K562 (cell line): ENCODE measurements at regions not wholly inside any gene's neighbourhood (a gene's known extent, or its start where the extent isn't known, plus 50 kb on each side); places are given as distances from the start of the nearest gene placed in this dataset.

Experiments
- ATAC-seq: fragments of 200-7000 bp; cut with Tn5 transposase; 3 replicates; pipeline ENCODE4 v1.9.1; 2020; ENCODE audit warnings: moderate library complexity
- BruUV-seq: library from RNA; stranded (reverse); fragments of 400-500 nt; replicated peaks from 2 replicates; lab custom pipeline; 2021; lab: Mats Ljungman, UMichigan
- CTCF ChIA-PET: fragments of 300-600 bp; formaldehyde crosslinking; extraction: SDS; loops from one replicate; lab custom pipeline; 2021; ENCODE audit warnings: low intra/inter-chr PET ratio; lab: Yijun Ruan, JAX
- POLR2A ChIA-PET: fragments of 300-600, 350-650 bp; sonication (Branson Sonifier 250); formaldehyde crosslinking; extraction: SDS; loops from one replicate; lab custom pipeline; 2021; ENCODE audit warnings: antibody characterized with exemption, inconsistent platforms; lab: Yijun Ruan, JAX
- DNase-seq, 4 experiments: peaks; one replicate each; pipeline versions ENCODE4 v3.0.0 to v3.0.0-alpha.2; 2011 to 2018; ENCODE audit warnings: low spot score in 3 of 4, mixed read lengths in 3 of 4; ENCODE audit errors: extremely low read depth in 1 of 4
- FAIRE-seq: peaks from 2 replicates; lab custom pipeline; 2011; peaks lifted over from hg19 to GRCh38; lab: Jason Lieb, UNC
- H2AFZ ChIP-seq: 2 replicates; pipeline ENCODE4 v1.6.0; 2011; ENCODE audit warnings: low read depth, low read length, control low read depth, inconsistent platforms
- H3K27ac ChIP-seq: fragments of 200-600 bp; 3 replicates; pipeline ENCODE4 v1.8.0; 2011; ENCODE audit warnings: low read depth, mild to moderate bottlenecking, control low read depth, inconsistent platforms, low read length, moderate library complexity, mixed read lengths; ENCODE audit errors: extremely low read depth
- H3K27me3 ChIP-seq, 2 experiments: fragments of 300-600 bp in 1 of 2; 2 replicates in 1 of 2; 3 replicates in 1 of 2; pipeline versions ENCODE4 v1.6.0 to v1.8.0; 2011; ENCODE audit warnings: inconsistent platforms in 2 of 2, low read length in 2 of 2, mild to moderate bottlenecking in 1 of 2, mixed read lengths in 1 of 2, moderate library complexity in 1 of 2; ENCODE audit not compliant: control insufficient read depth in 2 of 2, insufficient read depth in 2 of 2
- H3K36me3 ChIP-seq: fragments of 300-600 bp; 3 replicates; pipeline ENCODE4 v1.8.0; 2011; ENCODE audit warnings: mild to moderate bottlenecking, low read length, inconsistent platforms; ENCODE audit not compliant: control insufficient read depth, insufficient read depth
- H3K4me1 ChIP-seq, 2 experiments: fragments of 200-600 bp in 1 of 2; replicated peaks in 1 of 2; 2 replicates in 1 of 2; 3 replicates in 1 of 2; pipeline versions ENCODE4 v1.5.1 to v1.8.0; 2011; ENCODE audit warnings: inconsistent platforms in 2 of 2, low read length in 2 of 2, mild to moderate bottlenecking in 1 of 2, mixed read lengths in 1 of 2, moderate library complexity in 1 of 2; ENCODE audit not compliant: control insufficient read depth in 2 of 2, insufficient read depth in 2 of 2
- H3K4me2 ChIP-seq: 2 replicates; pipeline ENCODE4 v1.6.1; 2011; ENCODE audit warnings: low read length, control low read depth, inconsistent platforms, mixed read lengths; ENCODE audit not compliant: insufficient read depth
- H3K4me3 ChIP-seq: fragments of 200-600 bp; sonication (generic), shearing (Covaris generic); 2 replicates; pipeline ENCODE4 v1.5.1; 2016; ENCODE audit warnings: control low read depth, inconsistent platforms
- H3K79me2 ChIP-seq: fragments of 200-600 bp; 3 replicates; pipeline ENCODE4 v1.8.0; 2011; ENCODE audit warnings: low read length, inconsistent platforms; ENCODE audit not compliant: control insufficient read depth, insufficient read depth
- H3K9ac ChIP-seq, 2 experiments: 2 replicates each; pipeline versions ENCODE4 v1.6.0 to v1.6.1; 2011; ENCODE audit warnings: low read depth in 2 of 2, low read length in 2 of 2, control low read depth in 1 of 2, inconsistent platforms in 1 of 2, mild to moderate bottlenecking in 1 of 2, mixed read lengths in 1 of 2; ENCODE audit not compliant: insufficient read depth in 1 of 2
- H3K9me1 ChIP-seq: one replicate; pipeline ENCODE4 v1.6.0; 2011; ENCODE audit warnings: inconsistent platforms, mild to moderate bottlenecking, low read length, moderate library complexity; ENCODE audit not compliant: control insufficient read depth, insufficient read depth
- H3K9me3 ChIP-seq: replicated peaks from 2 replicates; pipeline ENCODE4 v1.5.1; 2011; ENCODE audit warnings: low read depth, low read length, inconsistent platforms; ENCODE audit not compliant: control insufficient read depth, insufficient read depth
- H4K20me1 ChIP-seq: replicated peaks from 2 replicates; pipeline ENCODE4 v1.6.1; 2011; ENCODE audit warnings: low read length, inconsistent platforms, mixed read lengths; ENCODE audit not compliant: control insufficient read depth, insufficient read depth
- ADNP ChIP-seq: fragments of 200-800 bp; sonication (Bioruptor generic); IDR thresholded peaks from 2 replicates; pipeline ENCODE4 v1.6.1; 2016; ENCODE audit warnings: missing genetic modification characterization, missing compliant biosample characterization
- BCOR ChIP-seq: fragments of 450-650 bp; IDR thresholded peaks from 2 replicates; pipeline ENCODE4 v1.6.1; 2016
- BRF1 ChIP-seq: IDR thresholded peaks from 3 replicates; pipeline ENCODE4 v1.6.1; 2011; ENCODE audit warnings: borderline replicate concordance, mild to moderate bottlenecking; ENCODE audit not compliant: insufficient read length; ENCODE audit errors: extremely low read depth
- ESRRA ChIP-seq: fragments of 450-650 bp; IDR thresholded peaks from 2 replicates; pipeline ENCODE4 v1.6.1; 2014; ENCODE audit warnings: low read depth, mild to moderate bottlenecking, moderate library complexity, borderline replicate concordance
- HDAC8 ChIP-seq: fragments of 450-650 bp; IDR thresholded peaks from 2 replicates; pipeline ENCODE4 v1.6.1; 2016; ENCODE audit warnings: mild to moderate bottlenecking, missing genetic modification characterization, moderate library complexity, missing compliant biosample characterization
- KDM1A ChIP-seq, 2 experiments: fragments of 450-650 bp; IDR thresholded peaks; 2 replicates each; pipeline ENCODE4 v1.6.1; 2016; ENCODE audit warnings: mild to moderate bottlenecking in 2 of 2
- MYNN ChIP-seq, 2 experiments: sonication (generic); formaldehyde crosslinking in 1 of 2; IDR thresholded peaks; 2 replicates each; pipeline versions ENCODE4 v1.5.0 to v1.6.1; 2016 to 2020; ENCODE audit warnings: antibody characterized with exemption in 1 of 2, missing genetic modification reagents in 1 of 2
- RBM25 ChIP-seq: fragments of 200-400 bp; formaldehyde crosslinking; IDR thresholded peaks from 2 replicates; pipeline ENCODE4 v1.6.1; 2018; ENCODE audit warnings: low read length, low read depth, moderate library complexity; ENCODE audit not compliant: severe bottlenecking
- SIN3B ChIP-seq: fragments of 450-650 bp; IDR thresholded peaks from 2 replicates; pipeline ENCODE4 v1.6.1; 2017; ENCODE audit warnings: low read depth, mild to moderate bottlenecking, moderate library complexity
- ZBTB49 ChIP-seq: sonication (generic); formaldehyde crosslinking; IDR thresholded peaks from 2 replicates; pipeline ENCODE4 v1.8.0; 2022; ENCODE audit warnings: missing genetic modification reagents, mild to moderate bottlenecking, borderline replicate concordance
- ZBTB9 ChIP-seq: fragments of 450-650 bp; formaldehyde crosslinking; IDR thresholded peaks from 2 replicates; pipeline ENCODE4 v1.4.0; 2020; ENCODE audit warnings: mild to moderate bottlenecking, moderate library complexity
- in situ Hi-C: fragments of 300-500 bp; cut with MboI; formaldehyde crosslinking; loops from 4 replicates; pipeline ENCODE4 v1.15.0; 2018; ENCODE audit warnings: inconsistent platforms, mixed read lengths
- intact Hi-C: fragments of 100-400 bp; cut with micrococcal nuclease; formaldehyde crosslinking; loops from 2 replicates; pipeline ENCODE4 v1.14.2; 2022

GRCh38 chr2:70391259-70391658, 89.4 kb upstream of the FAM136A start:
- H3K9me3 ChIP-seq = no peaks in the 10 kb centered on the region
- H3K4me1 ChIP-seq = no peaks in the 10 kb centered on the region
- TF ChIP-seq ESRRA = peak; percentile 72; the same call in 1 of the 2 replicates
- 0 out of 2 replicates have a peak, but pooled peaks have one; percentile 45 for TF ChIP-seq ADNP (tag)
- TF ChIP-seq HDAC8 (tag) = no peak
- TF ChIP-seq BCOR = peak; percentile 67
- TF ChIP-seq MYNN (IDR thresholded peaks at IDR 0.05) = no peak
- no peak for TF ChIP-seq MYNN (CRISPR knock-in tag; IDR thresholded peaks at IDR 0.05)
- no peak for TF ChIP-seq ZBTB9 (CRISPR knock-in tag)
- TF ChIP-seq BRF1 = no peak
- no peak for TF ChIP-seq SIN3B
- TF ChIP-seq KDM1A (IDR thresholded peaks at IDR 0.05) = peak in 1 of 2 experiments; percentile 16; a peak in 1 of 4 replicates
- TF ChIP-seq RBM25 = peak; percentile 70
- TF ChIP-seq ZBTB49 (CRISPR knock-in tag) = no peak
- CTCF ChIA-PET = no interaction called here
- H3K4me2 ChIP-seq = no peak overlapping the region
- H3K27ac ChIP-seq = no peak overlapping the region
- intact Hi-C loops = no loop called here
- no peak overlapping the region for H2AFZ ChIP-seq
- in situ Hi-C loops = no loop called here
- DNase-seq (no peak), FAIRE-seq (no peak), ATAC-seq (no peak)
- no peaks in the 10 kb centered on the region for H3K79me2 ChIP-seq
- no peak overlapping the region for H3K4me3 ChIP-seq
- no peaks in the 10 kb centered on the region for H3K36me3 ChIP-seq
- H3K27me3 ChIP-seq = peaks cover 4 to 19% of the 10 kb centered on the region in 2 experiments; a peak in 2 of 5 replicates
- no TSS peak for BruUV-seq
- H3K9ac ChIP-seq = no peak overlapping the region
- H4K20me1 ChIP-seq = no peaks in the 10 kb centered on the region
- no peaks in the 10 kb centered on the region for H3K9me1 ChIP-seq
- POLR2A ChIA-PET = interaction anchor here (0.7 kb wide), 1 partner anchor 12 kb away, joined by 4 read pairs; no protein-coding TSS in a partner anchor
